Brain microvascular endothelial cell (primary cell): ENCODE measurements at regions not wholly inside any gene's neighbourhood (a gene's known extent, or its start where the extent isn't known, plus 50 kb on each side); places are given as distances from the start of the nearest gene placed in this dataset.
"Not testable (repeated sequence)": the region's sequence is repeated elsewhere in the genome, so short reads cannot be mapped to it uniquely, and the experiment has no call there.

Experiments
- DNase-seq: peaks from one replicate; pipeline ENCODE4 v3.0.0-alpha.2; 2020
- H3K27ac ChIP-seq: fragments of 250-450 bp; sonication (Bioruptor Pico); 2 replicates; pipeline ENCODE4 v1.5.1; 2020; ENCODE audit warnings: mild to moderate bottlenecking, moderate library complexity
- H3K27me3 ChIP-seq: fragments of 250-450 bp; sonication (Bioruptor Pico); replicated peaks from 2 replicates; pipeline ENCODE4 v1.5.1; 2020; ENCODE audit warnings: mild to moderate bottlenecking
- H3K36me3 ChIP-seq: fragments of 250-450 bp; sonication (Bioruptor Pico); replicated peaks from 2 replicates; pipeline ENCODE4 v1.5.1; 2020; ENCODE audit warnings: mild to moderate bottlenecking
- H3K4me3 ChIP-seq: 2 replicates; pipeline ENCODE4 v1.5.1; 2011; ENCODE audit warnings: low read depth, mild to moderate bottlenecking, control low read depth, low read length, moderate library complexity
- CTCF ChIP-seq: IDR thresholded peaks from 2 replicates; pipeline ENCODE4 v1.5.1; 2011; ENCODE audit warnings: low read depth, mild to moderate bottlenecking, moderate library complexity, low read length, control low read depth, inconsistent platforms; ENCODE audit errors: missing control alignments
- in situ Hi-C: cut with HindIII; loops from 2 replicates; pipeline ENCODE4 v1.10.0; 2017; ENCODE audit warnings: low sequenced_read_pairs, low pct_ligation_motif_present

- no peak for DNase-seq
- Histone ChIP-seq H3K27me3 (no peaks in the 10 kb centered on the region), H3K27ac (no peak overlapping the region), H3K4me3 (no peak overlapping the region), H3K36me3 (no peaks in the 10 kb centered on the region)
- in situ Hi-C loops, result no loop called here
- TF ChIP-seq CTCF, result no peak
Measured at GRCh38 chr5:86686046-86686445, 68.3 kb downstream of the COX7C start.

- Histone ChIP-seq H3K27me3 (no peaks in the 10 kb centered on the region), H3K36me3 (no peaks in the 10 kb centered on the region), H3K27ac (no peak overlapping the region), H3K4me3 (no peak overlapping the region)
- in situ Hi-C loops, result no loop called here
- no peak for DNase-seq
- no peak for TF ChIP-seq CTCF
Measured at GRCh38 chr5:86688406-86688805, 70.7 kb downstream of the COX7C start.

- no peaks in the 10 kb centered on the region for H3K27me3 ChIP-seq
Measured at GRCh38 chr5:86689103-86689729, 71.5 kb downstream of the COX7C start.

GRCh38 chr5:86709157-86709881 is 91.6 kb downstream of the COX7C start:
- in situ Hi-C loops, result no loop called here
- no peak for DNase-seq
- Histone ChIP-seq H3K36me3 (no peaks in the 10 kb centered on the region), H3K27me3 (no peaks in the 10 kb centered on the region), H3K27ac (no peak overlapping the region), H3K4me3 (no peak overlapping the region)
- TF ChIP-seq CTCF, result no peak

More at GRCh38 chr5:86689103-86689729, 71.5 kb downstream of the COX7C start:
- in situ Hi-C loops, result no loop called here
- H3K4me3 ChIP-seq, result no peak overlapping the region
- DNase-seq, result no peak
- no peak overlapping the region for H3K27ac ChIP-seq
- no peak for TF ChIP-seq CTCF
- no peaks in the 10 kb centered on the region for H3K36me3 ChIP-seq

- H3K27me3 ChIP-seq, result no peaks in the 10 kb centered on the region
- no peak overlapping the region for H3K4me3 ChIP-seq
- no peaks in the 10 kb centered on the region for H3K36me3 ChIP-seq
- DNase-seq, result no peak
- no peak for TF ChIP-seq CTCF
- in situ Hi-C loops, result no loop called here
- no peak overlapping the region for H3K27ac ChIP-seq
Measured at GRCh38 chr5:86716121-86716520, 98.4 kb downstream of the COX7C start.

GRCh38 chr5:86731319-86732117 is 113.8 kb downstream of the COX7C start:
- in situ Hi-C loops, H3K4me3 ChIP-seq, H3K36me3 ChIP-seq, H3K27me3 ChIP-seq, DNase-seq, H3K27ac ChIP-seq: not testable (repeated sequence)
